HFF-Myc (cell line): ENCODE measurements at regions not wholly inside any gene's neighbourhood (a gene's known extent, or its start where the extent isn't known, plus 50 kb on each side); places are given as distances from the start of the nearest gene placed in this dataset.

ENCODE experiments used
- DNase-seq: peaks from one replicate; pipeline ENCODE4 v3.0.0-alpha.2; 2011; ENCODE audit warnings: low read depth; ENCODE audit errors: extremely low read depth
- H3K4me3 ChIP-seq: replicated peaks from 2 replicates; pipeline ENCODE4 v1.5.1; 2011; ENCODE audit warnings: low read depth, mild to moderate bottlenecking, control low read depth, low read length
- CTCF ChIP-seq: IDR thresholded peaks from 2 replicates; pipeline ENCODE4 v1.5.1; 2012; ENCODE audit warnings: mild to moderate bottlenecking, low read depth, low read length, control low read depth; ENCODE audit errors: missing control alignments

GRCh38 chr18:60209042-60209441 lies 163.5 kb downstream of the MC4R start:
- H3K4me3 ChIP-seq: no peak overlapping the region
- TF ChIP-seq CTCF: no peak
- no peak for DNase-seq

- TF ChIP-seq CTCF: no peak
- H3K4me3 ChIP-seq: no peak overlapping the region
- no peak for DNase-seq
Measured at GRCh38 chr18:60202708-60203107, 169.9 kb downstream of the MC4R start.

GRCh38 chr18:60200558-60200957 lies 172.0 kb downstream of the MC4R start:
- DNase-seq: no peak
- H3K4me3 ChIP-seq: no peak overlapping the region
- no peak for TF ChIP-seq CTCF

GRCh38 chr18:60199505-60199904 lies 173.1 kb downstream of the MC4R start:
- TF ChIP-seq CTCF: no peak
- H3K4me3 ChIP-seq: no peak overlapping the region
- DNase-seq: no peak

- TF ChIP-seq CTCF: no peak
- H3K4me3 ChIP-seq: no peak overlapping the region
- DNase-seq: no peak
Measured at GRCh38 chr18:60197671-60198462, 174.7 kb downstream of the MC4R start.

GRCh38 chr18:60196836-60197606 lies 175.6 kb downstream of the MC4R start:
- TF ChIP-seq CTCF: no peak
- no peak overlapping the region for H3K4me3 ChIP-seq
- DNase-seq: no peak
